ENCODE measurements at regions not wholly inside any gene's neighbourhood (a gene's known extent, or its start where the extent isn't known, plus 50 kb on each side); places are given as distances from the start of the nearest gene placed in this dataset.

- DNase-seq (ENCODE audit: extremely low read depth, insufficient read length): no peak
- no peak for TF ChIP-seq CTCF (IDR thresholded peaks at IDR 0.05; ENCODE audit: insufficient read depth, low read length, poor library complexity, severe bottlenecking)
- Histone ChIP-seq H3K36me3 (ENCODE audit: control insufficient read depth, insufficient read depth, low read length) (no peaks in the 10 kb centered on the region), H3K4me3 (replicated peaks; ENCODE audit: low read depth, low read length) (no peak overlapping the region), H3K27me3 (replicated peaks; ENCODE audit: control insufficient read depth, insufficient read depth, low read length) (no peaks in the 10 kb centered on the region)
Observed at GRCh38 chr22:48513929-48514328, 1313.7 kb downstream of the BRD1 start.

GRCh38 chr22:48513446-48513845, 1314.2 kb downstream of the BRD1 start:
- DNase-seq (ENCODE audit: extremely low read depth, insufficient read length): no peak
- no peaks in the 10 kb centered on the region for H3K27me3 ChIP-seq (replicated peaks; ENCODE audit: control insufficient read depth, insufficient read depth, low read length)
- H3K4me3 ChIP-seq (replicated peaks; ENCODE audit: low read depth, low read length): no peak overlapping the region
- H3K36me3 ChIP-seq (ENCODE audit: control insufficient read depth, insufficient read depth, low read length): no peaks in the 10 kb centered on the region
- no peak for TF ChIP-seq CTCF (IDR thresholded peaks at IDR 0.05; ENCODE audit: insufficient read depth, low read length, poor library complexity, severe bottlenecking)

- H3K4me3 ChIP-seq (replicated peaks; ENCODE audit: low read depth, low read length): no peak overlapping the region
- no peaks in the 10 kb centered on the region for H3K27me3 ChIP-seq (replicated peaks; ENCODE audit: control insufficient read depth, insufficient read depth, low read length)
- H3K36me3 ChIP-seq (ENCODE audit: control insufficient read depth, insufficient read depth, low read length): no peaks in the 10 kb centered on the region
- TF ChIP-seq CTCF (IDR thresholded peaks at IDR 0.05; ENCODE audit: insufficient read depth, low read length, poor library complexity, severe bottlenecking): no peak
- DNase-seq (ENCODE audit: extremely low read depth, insufficient read length): no peak
Observed at GRCh38 chr22:48511781-48512327, 1315.8 kb downstream of the BRD1 start.

GRCh38 chr22:48511211-48511610, 1316.5 kb downstream of the BRD1 start:
- H3K4me3 ChIP-seq (replicated peaks; ENCODE audit: low read depth, low read length): no peak overlapping the region
- no peak for TF ChIP-seq CTCF (IDR thresholded peaks at IDR 0.05; ENCODE audit: insufficient read depth, low read length, poor library complexity, severe bottlenecking)
- no peaks in the 10 kb centered on the region for H3K36me3 ChIP-seq (ENCODE audit: control insufficient read depth, insufficient read depth, low read length)
- DNase-seq (ENCODE audit: extremely low read depth, insufficient read length): no peak
- no peaks in the 10 kb centered on the region for H3K27me3 ChIP-seq (replicated peaks; ENCODE audit: control insufficient read depth, insufficient read depth, low read length)

GRCh38 chr22:48510599-48510998, 1317.1 kb downstream of the BRD1 start:
- Histone ChIP-seq H3K27me3 (replicated peaks; ENCODE audit: control insufficient read depth, insufficient read depth, low read length) (no peaks in the 10 kb centered on the region), H3K4me3 (replicated peaks; ENCODE audit: low read depth, low read length) (no peak overlapping the region), H3K36me3 (ENCODE audit: control insufficient read depth, insufficient read depth, low read length) (no peaks in the 10 kb centered on the region)
- TF ChIP-seq CTCF (IDR thresholded peaks at IDR 0.05; ENCODE audit: insufficient read depth, low read length, poor library complexity, severe bottlenecking): no peak
- DNase-seq (ENCODE audit: extremely low read depth, insufficient read length): no peak
